ENCODE measurements at regions not wholly inside any gene's neighbourhood (a gene's known extent, or its start where the extent isn't known, plus 50 kb on each side); places are given as distances from the start of the nearest gene placed in this dataset.

- DNase-seq (ENCODE audit: low spot score) (no peak), ATAC-seq (ENCODE audit: insufficient number of reproducible peaks, low FRiP score, low read depth) (no peak)
- Histone ChIP-seq H3K36me3 (no peaks in the 10 kb centered on the region), H3K27ac (no peak overlapping the region), H3K27me3 (replicated peaks; ENCODE audit: insufficient read depth) (no peaks in the 10 kb centered on the region), H3K4me3 (no peak overlapping the region), H3K9me3 (no peaks in the 10 kb centered on the region), H3K4me1 (ENCODE audit: control insufficient read depth in 1 of 2, low read depth in 2 of 2) (no peaks in the 10 kb centered on the region)
- no peak for TF ChIP-seq CTCF (IDR thresholded peaks at IDR 0.05)
Observed at GRCh38 chr9:95763006-95763405, 112.5 kb upstream of the ERCC6L2 start.

- TF ChIP-seq CTCF (IDR thresholded peaks at IDR 0.05) = no peak
- no peaks in the 10 kb centered on the region for H3K9me3 ChIP-seq
Observed at GRCh38 chr9:95762322-95762721, 113.2 kb upstream of the ERCC6L2 start.

GRCh38 chr9:95760791-95761190, 114.7 kb upstream of the ERCC6L2 start:
- H3K27ac ChIP-seq = no peak overlapping the region
- H3K9me3 ChIP-seq = no peaks in the 10 kb centered on the region
- ATAC-seq (ENCODE audit: insufficient number of reproducible peaks, low FRiP score, low read depth) = no peak
- no peak overlapping the region for H3K4me3 ChIP-seq
- no peak for TF ChIP-seq CTCF (IDR thresholded peaks at IDR 0.05)
- no peak for DNase-seq (ENCODE audit: low spot score)
- H3K36me3 ChIP-seq = no peaks in the 10 kb centered on the region
- H3K27me3 ChIP-seq (replicated peaks; ENCODE audit: insufficient read depth) = no peaks in the 10 kb centered on the region
- peaks cover 0 to 4% of the 10 kb centered on the region in 2 donors for H3K4me1 ChIP-seq (ENCODE audit: control insufficient read depth in 1 of 2, low read depth in 2 of 2)

More at GRCh38 chr9:95762322-95762721, 113.2 kb upstream of the ERCC6L2 start:
- ATAC-seq (ENCODE audit: insufficient number of reproducible peaks, low FRiP score, low read depth) = no peak
- Histone ChIP-seq H3K27me3 (replicated peaks; ENCODE audit: insufficient read depth) (no peaks in the 10 kb centered on the region), H3K4me3 (no peak overlapping the region), H3K27ac (no peak overlapping the region), H3K4me1 (ENCODE audit: control insufficient read depth in 1 of 2, low read depth in 2 of 2) (no peaks in the 10 kb centered on the region), H3K36me3 (no peaks in the 10 kb centered on the region)
- no peak for DNase-seq (ENCODE audit: low spot score)

- H3K27ac ChIP-seq = peak overlapping the region; percentile 16 to 50
- peaks cover 0 to 34% of the 10 kb centered on the region in 2 donors for H3K4me1 ChIP-seq (ENCODE audit: control insufficient read depth in 1 of 2, low read depth in 2 of 2)
- DNase-seq (ENCODE audit: low spot score) (no peak), ATAC-seq (ENCODE audit: insufficient number of reproducible peaks, low FRiP score, low read depth) (no peak)
- H3K27me3 ChIP-seq (replicated peaks; ENCODE audit: insufficient read depth) = no peaks in the 10 kb centered on the region
- no peaks in the 10 kb centered on the region for H3K36me3 ChIP-seq
- H3K9me3 ChIP-seq = no peaks in the 10 kb centered on the region
- no peak for TF ChIP-seq CTCF (IDR thresholded peaks at IDR 0.05)
- H3K4me3 ChIP-seq = no peak overlapping the region
Observed at GRCh38 chr9:95757439-95757838, 118.1 kb upstream of the ERCC6L2 start.

- Histone ChIP-seq H3K4me1 (ENCODE audit: control insufficient read depth in 1 of 2, low read depth in 2 of 2) (peaks cover 0 to 34% of the 10 kb centered on the region in 2 donors), H3K27me3 (replicated peaks; ENCODE audit: insufficient read depth) (no peaks in the 10 kb centered on the region), H3K27ac (peak overlapping the region; percentile 16 to 50), H3K4me3 (peak overlapping the region; percentile 11), H3K36me3 (no peaks in the 10 kb centered on the region), H3K9me3 (no peaks in the 10 kb centered on the region)
- DNase-seq (ENCODE audit: low spot score) = no peak
- no peak for TF ChIP-seq CTCF (IDR thresholded peaks at IDR 0.05)
- peak; percentile 77 for ATAC-seq (ENCODE audit: insufficient number of reproducible peaks, low FRiP score, low read depth)
Observed at GRCh38 chr9:95756986-95757385, 118.5 kb upstream of the ERCC6L2 start.

All from thoracic aorta (tissue), 2 donors.